ENCODE measurements at regions not wholly inside any gene's neighbourhood (a gene's known extent, or its start where the extent isn't known, plus 50 kb on each side); places are given as distances from the start of the nearest gene placed in this dataset.

GRCh38 chr2:64874593-64874992 lies 114.6 kb upstream of the SLC1A4 start:
- Histone ChIP-seq H3K9me2 (replicated peaks; ENCODE audit: insufficient read depth, low read length) (no peaks in the 10 kb centered on the region), H3K9me3 (replicated peaks; ENCODE audit: insufficient read depth, low read length) (no peaks in the 10 kb centered on the region), H3K27me3 (replicated peaks; ENCODE audit: insufficient read depth, low read length) (no peaks in the 10 kb centered on the region), H3F3A (ENCODE audit: insufficient read depth, low read length) (no peaks in the 10 kb centered on the region), H3K4me3 (ENCODE audit: low read length) (no peak overlapping the region), H3K9ac (ENCODE audit: low read length) (no peak overlapping the region), H3K79me2 (ENCODE audit: low read length) (no peaks in the 10 kb centered on the region), H3K4me1 (ENCODE audit: low read length) (no peaks in the 10 kb centered on the region), H3K4me2 (ENCODE audit: low read depth, low read length) (no peak overlapping the region), H4K20me1 (ENCODE audit: insufficient read depth, low read length) (no peaks in the 10 kb centered on the region), H3K36me3 (replicated peaks; ENCODE audit: insufficient read depth, low read length) (no peaks in the 10 kb centered on the region), H2AFZ (ENCODE audit: low read length) (no peak overlapping the region), H3K27ac (ENCODE audit: low read length) (no peak overlapping the region)
- TF ChIP-seq EZH2 (optimal IDR thresholded peaks at IDR 0.05; ENCODE audit: low read depth, low read length) (no peak), CTCF (IDR thresholded peaks at IDR 0.05; ENCODE audit: low read length) (no peak), EZH2phosphoT487 (IDR thresholded peaks at IDR 0.05; ENCODE audit: low read length) (no peak)
- no peak for DNase-seq

- H3K27me3 ChIP-seq (replicated peaks; ENCODE audit: insufficient read depth, low read length): no peaks in the 10 kb centered on the region
- no peak overlapping the region for H3K4me2 ChIP-seq (ENCODE audit: low read depth, low read length)
- no peaks in the 10 kb centered on the region for H3F3A ChIP-seq (ENCODE audit: insufficient read depth, low read length)
- no peak overlapping the region for H3K9ac ChIP-seq (ENCODE audit: low read length)
- no peak for DNase-seq
- no peak overlapping the region for H3K4me3 ChIP-seq (ENCODE audit: low read length)
- no peak overlapping the region for H2AFZ ChIP-seq (ENCODE audit: low read length)
- no peaks in the 10 kb centered on the region for H3K9me3 ChIP-seq (replicated peaks; ENCODE audit: insufficient read depth, low read length)
- no peaks in the 10 kb centered on the region for H4K20me1 ChIP-seq (ENCODE audit: insufficient read depth, low read length)
- no peaks in the 10 kb centered on the region for H3K79me2 ChIP-seq (ENCODE audit: low read length)
- no peaks in the 10 kb centered on the region for H3K36me3 ChIP-seq (replicated peaks; ENCODE audit: insufficient read depth, low read length)
- no peaks in the 10 kb centered on the region for H3K4me1 ChIP-seq (ENCODE audit: low read length)
- H3K9me2 ChIP-seq (replicated peaks; ENCODE audit: insufficient read depth, low read length): no peaks in the 10 kb centered on the region
- no peak overlapping the region for H3K27ac ChIP-seq (ENCODE audit: low read length)
- TF ChIP-seq EZH2 (optimal IDR thresholded peaks at IDR 0.05; ENCODE audit: low read depth, low read length): no peak
- no peak for TF ChIP-seq CTCF (IDR thresholded peaks at IDR 0.05; ENCODE audit: low read length)
- no peak for TF ChIP-seq EZH2phosphoT487 (IDR thresholded peaks at IDR 0.05; ENCODE audit: low read length)
Measured at GRCh38 chr2:64875368-64875767, 113.8 kb upstream of the SLC1A4 start.

GRCh38 chr2:64876137-64876647 lies 113.0 kb upstream of the SLC1A4 start:
- H4K20me1 ChIP-seq (ENCODE audit: insufficient read depth, low read length): no peaks in the 10 kb centered on the region
- no peaks in the 10 kb centered on the region; the same call in 1 of the 2 replicates for H3K4me1 ChIP-seq (ENCODE audit: low read length)
- no peaks in the 10 kb centered on the region for H3K79me2 ChIP-seq (ENCODE audit: low read length)
- H3K27me3 ChIP-seq (replicated peaks; ENCODE audit: insufficient read depth, low read length): no peaks in the 10 kb centered on the region
- no peaks in the 10 kb centered on the region for H3K36me3 ChIP-seq (replicated peaks; ENCODE audit: insufficient read depth, low read length)
- H3K9me2 ChIP-seq (replicated peaks; ENCODE audit: insufficient read depth, low read length): no peaks in the 10 kb centered on the region
- no peak overlapping the region for H3K4me2 ChIP-seq (ENCODE audit: low read depth, low read length)
- no peak overlapping the region for H3K4me3 ChIP-seq (ENCODE audit: low read length)
- no peaks in the 10 kb centered on the region for H3K9me3 ChIP-seq (replicated peaks; ENCODE audit: insufficient read depth, low read length)
- no peak overlapping the region for H2AFZ ChIP-seq (ENCODE audit: low read length)
- TF ChIP-seq EZH2phosphoT487 (IDR thresholded peaks at IDR 0.05; ENCODE audit: low read length): no peak
- no peak for TF ChIP-seq EZH2 (optimal IDR thresholded peaks at IDR 0.05; ENCODE audit: low read depth, low read length)
- TF ChIP-seq CTCF (IDR thresholded peaks at IDR 0.05; ENCODE audit: low read length): no peak
- no peaks in the 10 kb centered on the region for H3F3A ChIP-seq (ENCODE audit: insufficient read depth, low read length)
- no peak for DNase-seq
- no peak overlapping the region for H3K27ac ChIP-seq (ENCODE audit: low read length)
- no peak overlapping the region for H3K9ac ChIP-seq (ENCODE audit: low read length)

All from MM.1S (cell line).